ENCODE measurements at regions not wholly inside any gene's neighbourhood (a gene's known extent, or its start where the extent isn't known, plus 50 kb on each side); places are given as distances from the start of the nearest gene placed in this dataset.

DNA sequence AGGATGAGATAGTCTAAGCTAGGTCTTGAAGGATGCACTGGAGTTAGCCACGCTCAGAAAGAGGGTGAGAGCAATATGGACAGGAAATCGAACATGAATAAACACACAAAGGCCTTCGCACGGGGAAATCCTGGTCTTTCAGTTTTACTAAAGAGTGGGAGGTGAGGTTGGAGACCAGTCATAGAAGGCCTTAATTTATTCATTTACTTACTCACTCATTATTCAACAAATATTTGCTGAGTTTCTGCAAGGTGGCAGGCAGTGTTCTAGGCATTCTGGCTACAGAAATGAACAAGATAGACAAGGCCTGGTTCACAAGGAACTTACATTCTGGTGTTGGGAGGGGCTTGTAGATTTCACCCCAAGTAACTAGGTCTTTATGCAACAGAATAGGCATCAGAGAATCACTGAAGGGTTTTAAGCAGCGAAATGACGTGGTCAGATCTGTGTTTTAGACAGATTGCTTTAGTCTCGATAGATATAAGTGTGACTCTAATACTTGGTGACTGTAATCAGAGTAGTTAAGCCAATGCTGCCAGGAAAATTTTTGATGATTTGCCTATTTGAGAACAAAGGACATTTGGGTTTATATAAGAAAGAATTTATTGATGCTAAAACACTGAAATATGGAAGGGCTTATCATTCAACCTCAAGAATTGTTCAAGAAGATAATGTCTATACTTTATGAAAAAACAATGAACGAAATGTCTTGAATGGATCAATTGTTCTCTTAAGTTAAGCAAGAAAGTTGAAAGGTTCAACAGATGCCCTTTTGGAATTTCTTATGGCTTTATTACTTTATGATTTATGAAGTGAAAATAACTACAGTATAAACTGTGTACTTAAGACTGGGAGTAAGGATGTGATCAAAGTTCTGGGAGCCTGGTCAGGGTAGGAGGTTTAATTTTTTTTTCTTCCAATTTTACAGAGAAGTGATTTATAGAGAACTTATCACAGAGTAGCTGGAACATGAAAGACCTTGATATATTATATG is 184.4 kb upstream of the CASK start:
- Mint-ChIP-seq H3K36me3 (ENCODE audit: low read depth) (no peaks in the 10 kb centered on the region), H3K27ac (ENCODE audit: unreplicated experiment) (no peak overlapping the region), H3K9me3 (peaks cover 14% of the 10 kb centered on the region), H3K4me1 (no peaks in the 10 kb centered on the region), H3K4me3 (no peak overlapping the region), H3K27me3 (ENCODE audit: low read depth) (no peaks in the 10 kb centered on the region)
- TF ChIP-seq, protein P1, sequence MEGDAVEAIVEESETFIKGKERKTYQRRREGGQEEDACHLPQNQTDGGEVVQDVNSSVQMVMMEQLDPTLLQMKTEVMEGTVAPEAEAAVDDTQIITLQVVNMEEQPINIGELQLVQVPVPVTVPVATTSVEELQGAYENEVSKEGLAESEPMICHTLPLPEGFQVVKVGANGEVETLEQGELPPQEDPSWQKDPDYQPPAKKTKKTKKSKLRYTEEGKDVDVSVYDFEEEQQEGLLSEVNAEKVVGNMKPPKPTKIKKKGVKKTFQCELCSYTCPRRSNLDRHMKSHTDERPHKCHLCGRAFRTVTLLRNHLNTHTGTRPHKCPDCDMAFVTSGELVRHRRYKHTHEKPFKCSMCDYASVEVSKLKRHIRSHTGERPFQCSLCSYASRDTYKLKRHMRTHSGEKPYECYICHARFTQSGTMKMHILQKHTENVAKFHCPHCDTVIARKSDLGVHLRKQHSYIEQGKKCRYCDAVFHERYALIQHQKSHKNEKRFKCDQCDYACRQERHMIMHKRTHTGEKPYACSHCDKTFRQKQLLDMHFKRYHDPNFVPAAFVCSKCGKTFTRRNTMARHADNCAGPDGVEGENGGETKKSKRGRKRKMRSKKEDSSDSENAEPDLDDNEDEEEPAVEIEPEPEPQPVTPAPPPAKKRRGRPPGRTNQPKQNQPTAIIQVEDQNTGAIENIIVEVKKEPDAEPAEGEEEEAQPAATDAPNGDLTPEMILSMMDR (conservative IDR thresholded peaks at IDR 0.05), result no peak
- no peak for DNase-seq (ENCODE audit: low read depth, low spot score)

DNA sequence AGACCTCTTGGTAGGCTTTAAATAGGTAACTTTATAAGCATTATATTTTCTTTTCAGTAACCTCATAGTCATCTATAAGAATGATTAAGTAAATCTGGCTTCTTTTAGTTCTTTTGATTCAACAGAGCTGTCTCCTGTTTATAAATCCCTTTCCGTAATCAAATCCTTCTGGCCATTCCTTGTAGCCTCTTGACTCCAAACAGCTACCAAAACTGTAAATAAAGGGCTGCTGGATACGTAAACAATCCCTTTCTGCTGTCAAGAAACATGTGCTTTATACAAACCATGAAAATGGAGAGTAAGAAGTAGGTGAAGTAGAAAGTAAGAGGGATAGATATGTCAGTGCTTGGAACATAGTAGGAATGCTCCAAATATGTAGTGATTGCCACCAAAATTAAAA is 183.2 kb upstream of the CASK start:
- Mint-ChIP-seq H3K36me3 (ENCODE audit: low read depth) (no peaks in the 10 kb centered on the region), H3K4me3 (no peak overlapping the region), H3K27me3 (ENCODE audit: low read depth) (no peaks in the 10 kb centered on the region), H3K27ac (ENCODE audit: unreplicated experiment) (no peak overlapping the region), H3K4me1 (no peaks in the 10 kb centered on the region), H3K9me3 (peaks cover 7% of the 10 kb centered on the region)
- no peak for DNase-seq (ENCODE audit: low read depth, low spot score)
- TF ChIP-seq, protein P1 (conservative IDR thresholded peaks at IDR 0.05), result no peak

- H3K27me3 Mint-ChIP-seq (ENCODE audit: low read depth), result no peaks in the 10 kb centered on the region
- DNase-seq (ENCODE audit: low read depth, low spot score), result no peak
- H3K27ac Mint-ChIP-seq (ENCODE audit: unreplicated experiment), result no peak overlapping the region
- no peak overlapping the region for H3K4me3 Mint-ChIP-seq
- no peaks in the 10 kb centered on the region for H3K4me1 Mint-ChIP-seq
- TF ChIP-seq, protein P1 (conservative IDR thresholded peaks at IDR 0.05), result no peak
- H3K36me3 Mint-ChIP-seq (ENCODE audit: low read depth), result no peaks in the 10 kb centered on the region
- peaks cover 7% of the 10 kb centered on the region for H3K9me3 Mint-ChIP-seq
These were observed 179.4 kb upstream of the CASK start for GRCh38 chrX:42102586-42103282.

DNA sequence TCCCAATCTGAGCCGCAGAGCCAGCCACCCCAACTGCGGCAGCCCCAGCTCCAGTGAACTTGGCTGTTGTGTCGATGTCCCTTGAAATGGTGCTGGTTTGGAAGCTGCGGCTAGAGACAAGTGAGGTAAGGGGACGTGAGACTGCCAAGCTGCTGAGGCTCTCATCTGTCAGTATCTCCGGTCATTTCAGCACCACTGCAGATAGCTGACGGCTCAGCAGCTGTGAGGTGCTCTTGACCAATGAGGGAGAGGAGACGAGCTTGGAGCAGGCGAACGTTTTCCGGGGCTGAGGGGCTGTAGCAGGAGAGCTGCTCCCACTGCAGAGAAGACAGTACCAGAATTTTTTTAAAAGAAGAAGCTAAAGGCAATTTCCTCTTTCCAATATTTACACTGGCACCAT is 175.5 kb upstream of the CASK start:
- Mint-ChIP-seq H3K4me1 (no peaks in the 10 kb centered on the region), H3K36me3 (ENCODE audit: low read depth) (no peaks in the 10 kb centered on the region), H3K27ac (ENCODE audit: unreplicated experiment) (no peak overlapping the region), H3K4me3 (no peak overlapping the region), H3K9me3 (no peaks in the 10 kb centered on the region), H3K27me3 (ENCODE audit: low read depth) (no peaks in the 10 kb centered on the region)
- TF ChIP-seq, protein P1 (conservative IDR thresholded peaks at IDR 0.05), result no peak
- no peak for DNase-seq (ENCODE audit: low read depth, low spot score)

DNA sequence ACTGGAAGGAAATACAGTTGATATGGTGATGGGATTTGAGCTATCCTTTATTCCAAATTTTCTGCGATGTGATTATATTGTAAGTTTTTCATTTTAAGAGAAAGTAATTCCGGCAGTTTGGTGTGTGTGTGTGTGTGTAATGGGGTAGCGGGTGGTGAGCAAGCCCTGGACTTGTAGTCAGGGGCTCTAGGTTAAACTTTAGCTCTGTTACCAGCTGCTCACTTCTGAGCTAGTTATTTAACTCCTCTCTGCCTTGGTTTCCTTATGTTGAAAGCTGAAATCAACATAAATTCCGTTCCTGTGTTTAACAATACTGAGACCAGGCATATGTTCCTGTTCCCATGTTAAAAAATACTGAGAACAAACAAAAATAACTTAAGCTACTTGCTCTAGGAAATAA is 174.1 kb upstream of the CASK start:
- no peaks in the 10 kb centered on the region for H3K9me3 Mint-ChIP-seq
- H3K36me3 Mint-ChIP-seq (ENCODE audit: low read depth), result no peaks in the 10 kb centered on the region
- H3K4me1 Mint-ChIP-seq, result no peaks in the 10 kb centered on the region
- H3K4me3 Mint-ChIP-seq, result no peak overlapping the region
- no peaks in the 10 kb centered on the region for H3K27me3 Mint-ChIP-seq (ENCODE audit: low read depth)
- DNase-seq (ENCODE audit: low read depth, low spot score), result no peak
- no peak overlapping the region for H3K27ac Mint-ChIP-seq (ENCODE audit: unreplicated experiment)
- TF ChIP-seq, protein P1 (conservative IDR thresholded peaks at IDR 0.05), result no peak
